Mammary epithelial cell (primary cell): ENCODE measurements at regions not wholly inside any gene's neighbourhood (a gene's known extent, or its start where the extent isn't known, plus 50 kb on each side); places are given as distances from the start of the nearest gene placed in this dataset.

Source experiments
- EZH2 ChIP-seq: IDR thresholded peaks from 2 replicates; pipeline ENCODE4 v1.6.1; 2012; ENCODE audit warnings: low read length, inconsistent platforms, borderline replicate concordance
- TF ChIP-seq, protein P1 (sequence below), 2 donors: IDR thresholded peaks in 1 of 2; conservative IDR thresholded peaks in 1 of 2; 2 replicates each; pipeline ENCODE4 v1.5.1; 2011 to 2012; ENCODE audit warnings: inconsistent platforms in 2 of 2, low read length in 2 of 2, mild to moderate bottlenecking in 2 of 2, control low read depth in 1 of 2, low read depth in 1 of 2; ENCODE audit not compliant: insufficient read depth in 1 of 2; ENCODE audit errors: extremely low read depth in 1 of 2

DNA sequence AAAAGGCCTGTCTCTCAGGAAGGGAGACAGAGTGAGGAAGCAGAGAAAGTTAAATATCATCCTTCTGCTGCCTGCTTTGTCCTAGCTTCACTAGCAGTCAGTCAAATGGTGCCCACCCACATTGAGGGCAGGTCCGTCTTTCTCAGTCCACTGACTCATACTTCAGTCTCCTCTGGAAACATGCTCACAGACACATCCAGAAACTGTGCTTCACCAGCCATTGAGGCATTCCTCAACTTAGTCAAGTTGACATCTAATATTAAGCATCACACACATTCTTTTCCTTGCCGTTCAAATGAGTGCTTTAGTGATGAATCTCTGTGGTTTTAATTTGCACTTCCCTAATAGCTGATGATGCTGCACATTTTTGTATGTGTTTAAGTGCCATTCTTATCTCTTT lies 777.8 kb upstream of the PRMT6 start:
- TF ChIP-seq, protein P1, sequence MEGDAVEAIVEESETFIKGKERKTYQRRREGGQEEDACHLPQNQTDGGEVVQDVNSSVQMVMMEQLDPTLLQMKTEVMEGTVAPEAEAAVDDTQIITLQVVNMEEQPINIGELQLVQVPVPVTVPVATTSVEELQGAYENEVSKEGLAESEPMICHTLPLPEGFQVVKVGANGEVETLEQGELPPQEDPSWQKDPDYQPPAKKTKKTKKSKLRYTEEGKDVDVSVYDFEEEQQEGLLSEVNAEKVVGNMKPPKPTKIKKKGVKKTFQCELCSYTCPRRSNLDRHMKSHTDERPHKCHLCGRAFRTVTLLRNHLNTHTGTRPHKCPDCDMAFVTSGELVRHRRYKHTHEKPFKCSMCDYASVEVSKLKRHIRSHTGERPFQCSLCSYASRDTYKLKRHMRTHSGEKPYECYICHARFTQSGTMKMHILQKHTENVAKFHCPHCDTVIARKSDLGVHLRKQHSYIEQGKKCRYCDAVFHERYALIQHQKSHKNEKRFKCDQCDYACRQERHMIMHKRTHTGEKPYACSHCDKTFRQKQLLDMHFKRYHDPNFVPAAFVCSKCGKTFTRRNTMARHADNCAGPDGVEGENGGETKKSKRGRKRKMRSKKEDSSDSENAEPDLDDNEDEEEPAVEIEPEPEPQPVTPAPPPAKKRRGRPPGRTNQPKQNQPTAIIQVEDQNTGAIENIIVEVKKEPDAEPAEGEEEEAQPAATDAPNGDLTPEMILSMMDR (conservative IDR thresholded peaks at IDR 0.05 in 1 of 2, IDR thresholded peaks at IDR 0.05 in 1 of 2; ENCODE audit: extremely low read depth in 1 of 2, insufficient read depth in 1 of 2, low read depth in 1 of 2, low read length in 2 of 2), result no peak
- TF ChIP-seq EZH2, result no peak
